Parathyroid adenoma (tissue), 2 donors: ENCODE measurements at regions not wholly inside any gene's neighbourhood (a gene's known extent, or its start where the extent isn't known, plus 50 kb on each side); places are given as distances from the start of the nearest gene placed in this dataset.

Experiments used
- H2AFZ ChIP-seq: fragments of 300-600 bp; sonication (generic); one replicate; pipeline ENCODE4 v1.7.0; 2017; ENCODE audit warnings: antibody characterized with exemption, mild to moderate bottlenecking
- H3K27ac ChIP-seq: fragments of 300-600 bp; sonication (generic); one replicate; pipeline ENCODE4 v1.7.0; 2017
- H3K27me3 ChIP-seq: fragments of 300-600 bp; sonication (generic); one replicate; pipeline ENCODE4 v1.7.0; 2017; ENCODE audit warnings: low read length; ENCODE audit not compliant: control insufficient read depth, insufficient read depth
- H3K36me3 ChIP-seq: fragments of 300-600 bp; sonication (generic); one replicate; pipeline ENCODE4 v1.7.0; 2017; ENCODE audit warnings: low read length; ENCODE audit not compliant: control insufficient read depth, insufficient read depth
- H3K4me1 ChIP-seq: fragments of 300-600 bp; sonication (generic); one replicate; pipeline ENCODE4 v1.7.0; 2017; ENCODE audit warnings: control low read depth
- H3K4me2 ChIP-seq: fragments of 300-600 bp; sonication (generic); one replicate; pipeline ENCODE4 v1.7.0; 2017; ENCODE audit warnings: low read length
- H3K4me3 ChIP-seq: fragments of 300-600 bp; sonication (generic); one replicate; pipeline ENCODE4 v1.7.0; 2017; ENCODE audit warnings: low read depth, low read length
- H3K79me2 ChIP-seq: fragments of 300-600 bp; sonication (generic); one replicate; pipeline ENCODE4 v1.7.0; 2017; ENCODE audit warnings: control low read depth
- H3K9ac ChIP-seq: fragments of 300-600 bp; sonication (generic); one replicate; pipeline ENCODE4 v1.7.0; 2017; ENCODE audit warnings: mild to moderate bottlenecking
- H3K9me3 ChIP-seq: fragments of 300-600 bp; sonication (generic); one replicate; pipeline ENCODE4 v1.7.0; 2017; ENCODE audit warnings: low read length; ENCODE audit not compliant: control insufficient read depth
- CTCF ChIP-seq: fragments of 300-600 bp; sonication (generic); IDR thresholded peaks from one replicate; pipeline ENCODE4 v1.7.0; 2017; ENCODE audit warnings: antibody characterized with exemption, mild to moderate bottlenecking
- donor health status: primary hyperparathyroidism.

- H3K4me2 ChIP-seq, result no peak overlapping the region
- H3K9ac ChIP-seq, result no peak overlapping the region
- no peaks in the 10 kb centered on the region for H3K36me3 ChIP-seq
- no peak overlapping the region for H3K27ac ChIP-seq
- H3K27me3 ChIP-seq, result no peaks in the 10 kb centered on the region
- H3K9me3 ChIP-seq, result no peaks in the 10 kb centered on the region
- TF ChIP-seq CTCF, result no peak
- no peak overlapping the region for H2AFZ ChIP-seq
- H3K4me3 ChIP-seq, result no peak overlapping the region
- no peaks in the 10 kb centered on the region for H3K79me2 ChIP-seq
- no peaks in the 10 kb centered on the region for H3K4me1 ChIP-seq
Measured at GRCh38 chr5:167143716-167144115, 1147.7 kb upstream of the WWC1 start.

GRCh38 chr5:167145841-167146240, 1145.6 kb upstream of the WWC1 start:
- H3K9me3 ChIP-seq, result no peaks in the 10 kb centered on the region
- H3K4me2 ChIP-seq, result no peak overlapping the region
- no peak overlapping the region for H3K4me3 ChIP-seq
- no peaks in the 10 kb centered on the region for H3K36me3 ChIP-seq
- no peak overlapping the region for H3K9ac ChIP-seq
- H3K4me1 ChIP-seq, result no peaks in the 10 kb centered on the region
- no peaks in the 10 kb centered on the region for H3K27me3 ChIP-seq
- H2AFZ ChIP-seq, result no peak overlapping the region
- H3K27ac ChIP-seq, result no peak overlapping the region
- no peak for TF ChIP-seq CTCF
- no peaks in the 10 kb centered on the region for H3K79me2 ChIP-seq

GRCh38 chr5:167147879-167148278, 1143.6 kb upstream of the WWC1 start:
- H3K79me2 ChIP-seq, result no peaks in the 10 kb centered on the region
- H3K36me3 ChIP-seq, result no peaks in the 10 kb centered on the region
- H3K9me3 ChIP-seq, result no peaks in the 10 kb centered on the region
- no peak for TF ChIP-seq CTCF
- no peaks in the 10 kb centered on the region for H3K27me3 ChIP-seq
- H3K27ac ChIP-seq, result no peak overlapping the region
- no peak overlapping the region for H3K4me2 ChIP-seq
- no peak overlapping the region for H2AFZ ChIP-seq
- H3K4me1 ChIP-seq, result no peaks in the 10 kb centered on the region
- H3K9ac ChIP-seq, result no peak overlapping the region
- no peak overlapping the region for H3K4me3 ChIP-seq

GRCh38 chr5:167150661-167151060, 1140.8 kb upstream of the WWC1 start:
- H3K4me1 ChIP-seq, result no peaks in the 10 kb centered on the region
- H3K27me3 ChIP-seq, result no peaks in the 10 kb centered on the region
- no peak for TF ChIP-seq CTCF
- no peak overlapping the region for H3K27ac ChIP-seq
- H3K9ac ChIP-seq, result no peak overlapping the region
- no peaks in the 10 kb centered on the region for H3K9me3 ChIP-seq
- H2AFZ ChIP-seq, result no peak overlapping the region
- no peaks in the 10 kb centered on the region for H3K79me2 ChIP-seq
- H3K4me2 ChIP-seq, result no peak overlapping the region
- H3K4me3 ChIP-seq, result no peak overlapping the region
- no peaks in the 10 kb centered on the region for H3K36me3 ChIP-seq

- no peak for TF ChIP-seq CTCF
- Histone ChIP-seq H3K4me2 (no peak overlapping the region), H3K36me3 (no peaks in the 10 kb centered on the region), H3K9ac (no peak overlapping the region), H3K4me1 (no peaks in the 10 kb centered on the region), H3K27me3 (no peaks in the 10 kb centered on the region), H3K4me3 (no peak overlapping the region), H3K27ac (no peak overlapping the region), H3K79me2 (no peaks in the 10 kb centered on the region), H3K9me3 (no peaks in the 10 kb centered on the region), H2AFZ (no peak overlapping the region)
Measured at GRCh38 chr5:167152561-167152960, 1138.9 kb upstream of the WWC1 start.
